H9 (cell line): ENCODE measurements at regions not wholly inside any gene's neighbourhood (a gene's known extent, or its start where the extent isn't known, plus 50 kb on each side); places are given as distances from the start of the nearest gene placed in this dataset.
"Not testable (repeated sequence)": the region's sequence is repeated elsewhere in the genome, so short reads cannot be mapped to it uniquely, and the experiment has no call there.

ENCODE experiments used
- DNase-seq: peaks from one replicate; pipeline ENCODE4 v3.0.0-alpha.2; 2017
- H2AFZ ChIP-seq: one replicate; pipeline ENCODE4 v1.6.1; 2013; ENCODE audit warnings: mild to moderate bottlenecking, low read length, control low read depth, moderate library complexity
- H2AK5ac ChIP-seq: 2 replicates; pipeline ENCODE4 v1.6.1; 2013; ENCODE audit warnings: low read length, control low read depth, mixed read lengths; ENCODE audit not compliant: insufficient read length
- H2BK120ac ChIP-seq: one replicate; pipeline ENCODE4 v1.6.1; 2013; ENCODE audit warnings: low read depth, mild to moderate bottlenecking, low read length, control low read depth, inconsistent platforms; ENCODE audit not compliant: poor library complexity, severe bottlenecking
- H2BK12ac ChIP-seq: 2 replicates; pipeline ENCODE4 v1.6.1; 2013; ENCODE audit warnings: low read length, control low read depth, mixed read lengths, low read depth; ENCODE audit not compliant: insufficient read length
- H2BK15ac ChIP-seq: 2 replicates; pipeline ENCODE4 v1.6.1; 2013; ENCODE audit warnings: low read depth, low read length, control low read depth
- H2BK20ac ChIP-seq: one replicate; pipeline ENCODE4 v1.6.1; 2013; ENCODE audit warnings: low read depth, mild to moderate bottlenecking, low read length, control low read depth, inconsistent platforms; ENCODE audit not compliant: poor library complexity, severe bottlenecking
- H2BK5ac ChIP-seq: 2 replicates; pipeline ENCODE4 v1.6.1; 2013; ENCODE audit warnings: low read length, control low read depth, mixed read lengths; ENCODE audit not compliant: insufficient read length
- H3K14ac ChIP-seq: 2 replicates; pipeline ENCODE4 v1.6.1; 2013; ENCODE audit warnings: low read length, control low read depth; ENCODE audit not compliant: insufficient read depth
- H3K18ac ChIP-seq: 2 replicates; pipeline ENCODE4 v1.6.1; 2013; ENCODE audit warnings: low read depth, mild to moderate bottlenecking, mixed read lengths, low read length, control low read depth; ENCODE audit not compliant: insufficient read length
- H3K23ac ChIP-seq: 2 replicates; pipeline ENCODE4 v1.6.1; 2013; ENCODE audit warnings: low read length, control low read depth, mixed read lengths, low read depth; ENCODE audit not compliant: insufficient read length
- H3K23me2 ChIP-seq: 2 replicates; pipeline ENCODE4 v1.6.1; 2013; ENCODE audit warnings: low read depth, mild to moderate bottlenecking, mixed read lengths, low read length, control low read depth; ENCODE audit not compliant: insufficient read length, poor library complexity, severe bottlenecking
- H3K27ac ChIP-seq: 2 replicates; pipeline ENCODE4 v1.5.1; 2013; ENCODE audit warnings: low read length, control low read depth, mixed read lengths, low read depth; ENCODE audit not compliant: insufficient read length
- H3K27me3 ChIP-seq: 2 replicates; pipeline ENCODE4 v1.6.1; 2013; ENCODE audit warnings: low read length, control low read depth, inconsistent platforms; ENCODE audit not compliant: insufficient read depth
- H3K4ac ChIP-seq: 2 replicates; pipeline ENCODE4 v1.6.1; 2013; ENCODE audit warnings: low read depth, mild to moderate bottlenecking, control low read depth, inconsistent platforms, low read length, moderate library complexity
- H3K4me1 ChIP-seq: 2 replicates; pipeline ENCODE4 v1.6.1; 2013; ENCODE audit warnings: low read length, control low read depth, inconsistent platforms; ENCODE audit not compliant: insufficient read depth
- H3K4me2 ChIP-seq: 2 replicates; pipeline ENCODE4 v1.6.1; 2013; ENCODE audit warnings: low read length, control low read depth, mixed read lengths; ENCODE audit not compliant: insufficient read length, insufficient read depth
- H3K56ac ChIP-seq: 2 replicates; pipeline ENCODE4 v1.6.1; 2013; ENCODE audit warnings: low read depth, mild to moderate bottlenecking, mixed read lengths, low read length, control low read depth; ENCODE audit not compliant: insufficient read length
- H3K79me1 ChIP-seq: 2 replicates; pipeline ENCODE4 v1.6.1; 2013; ENCODE audit warnings: low read depth, mild to moderate bottlenecking, moderate library complexity, low read length, control low read depth, inconsistent platforms; ENCODE audit not compliant: insufficient read depth, poor library complexity, severe bottlenecking
- H3K79me2 ChIP-seq: 2 replicates; pipeline ENCODE4 v1.6.1; 2013; ENCODE audit warnings: low read length, control low read depth, inconsistent platforms; ENCODE audit not compliant: insufficient read depth
- H3K9ac ChIP-seq: 2 replicates; pipeline ENCODE4 v1.6.1; 2013; ENCODE audit warnings: low read length, control low read depth, mixed read lengths; ENCODE audit not compliant: insufficient read length; ENCODE audit errors: extremely low read depth
- H3K9me3 ChIP-seq: one replicate; pipeline ENCODE4 v1.6.1; 2013; ENCODE audit warnings: low read depth, low read length, inconsistent platforms; ENCODE audit not compliant: control insufficient read depth
- H3T11ph ChIP-seq: one replicate; pipeline ENCODE4 v1.6.1; 2013; ENCODE audit warnings: mild to moderate bottlenecking, low read length, control low read depth, inconsistent platforms
- H4K20me1 ChIP-seq: one replicate; pipeline ENCODE4 v1.6.1; 2013; ENCODE audit not compliant: control insufficient read depth, insufficient read length, insufficient read depth
- H4K5ac ChIP-seq: 2 replicates; pipeline ENCODE4 v1.6.1; 2013; ENCODE audit warnings: low read depth, mild to moderate bottlenecking, mixed read lengths, low read length, control low read depth; ENCODE audit not compliant: insufficient read length
- H4K8ac ChIP-seq: replicated peaks from 2 replicates; pipeline ENCODE4 v1.6.1; 2013; ENCODE audit warnings: low read length, control low read depth, mixed read lengths, low read depth; ENCODE audit not compliant: insufficient read length
- H4K91ac ChIP-seq: 2 replicates; pipeline ENCODE4 v1.6.1; 2013; ENCODE audit warnings: low read depth, mild to moderate bottlenecking, moderate library complexity, mixed read lengths, low read length, control low read depth; ENCODE audit not compliant: insufficient read length
- H3K27ac Mint-ChIP-seq, 3 experiments: 2 replicates in 2 of 3; 3 replicates in 1 of 3; pipeline ENCODE4 v1.8.0; 2020 to 2021; ENCODE audit warnings: mixed read lengths in 3 of 3, mild to moderate bottlenecking in 1 of 3, moderate library complexity in 1 of 3
- H3K27me3 Mint-ChIP-seq: 2 replicates; pipeline ENCODE4 v1.8.0; 2021; ENCODE audit warnings: low read depth, mild to moderate bottlenecking, moderate library complexity, mixed read lengths
- H3K36me3 Mint-ChIP-seq, 3 experiments: 2 replicates in 2 of 3; 3 replicates in 1 of 3; pipeline ENCODE4 v1.8.0; 2020 to 2021; ENCODE audit warnings: low read depth in 3 of 3, mixed read lengths in 3 of 3; ENCODE audit not compliant: insufficient read depth in 1 of 3
- H3K4me1 Mint-ChIP-seq, 2 experiments: 2 replicates each; pipeline ENCODE4 v1.8.0; 2020; ENCODE audit warnings: mixed read lengths in 2 of 2
- H3K4me3 Mint-ChIP-seq, 2 experiments: 2 replicates in 1 of 2; 3 replicates in 1 of 2; pipeline ENCODE4 v1.8.0; 2020 to 2021; ENCODE audit warnings: mild to moderate bottlenecking in 2 of 2, mixed read lengths in 2 of 2, moderate library complexity in 1 of 2
- H3K9me3 Mint-ChIP-seq, 2 experiments: 2 replicates in 1 of 2; 3 replicates in 1 of 2; pipeline ENCODE4 v1.8.0; 2020; ENCODE audit warnings: mild to moderate bottlenecking in 2 of 2, mixed read lengths in 2 of 2, moderate library complexity in 1 of 2
- CTCF ChIP-seq: fragments of 200-600 bp; sonication (generic); conservative IDR thresholded peaks from 3 replicates; pipeline ENCODE4 v1.8.0; 2021; ENCODE audit warnings: antibody characterized with exemption, mild to moderate bottlenecking
- WGBS: extraction: QIAGEN DNeasy Blood & Tissue Kit; methylation state at CpG from one replicate; pipeline ENCODE4 v1.1.7; 2013; ENCODE audit warnings: missing lambda C conversion rate, low lambda C conversion rate, mixed read lengths; ENCODE audit not compliant: insufficient read length; ENCODE audit errors: extremely low coverage; 5-methylcytosine and 5-hydroxymethylcytosine counted together

- H3K79me2 ChIP-seq, result no peaks in the 10 kb centered on the region
- no peaks in the 10 kb centered on the region; the same call in 1 of the 2 replicates for H3K27me3 ChIP-seq
- no peaks in the 10 kb centered on the region for H3K4me1 ChIP-seq
- no peak overlapping the region for H2BK5ac ChIP-seq
- no peak overlapping the region for H3K18ac ChIP-seq
- no peak overlapping the region for H3K56ac ChIP-seq
- no peak overlapping the region for H3K23ac ChIP-seq
- H3K4me2 ChIP-seq, result no peak overlapping the region
- H3K9me3 Mint-ChIP-seq, result peaks cover 0 to 2% of the 10 kb centered on the region in 2 experiments; a peak in 2 of 5 replicates
- peaks cover 18% of the 10 kb centered on the region for H3K27me3 Mint-ChIP-seq
- H2AFZ ChIP-seq, result no peak overlapping the region
- H4K91ac ChIP-seq, result no peak overlapping the region
- WGBS, result no CpG with 5 or more reads among the region's 6 CpGs
- H4K8ac ChIP-seq, result no peak overlapping the region
- no peak for TF ChIP-seq CTCF
- H2BK12ac ChIP-seq, result no peak overlapping the region
- peak overlapping the region in 1 of 2 experiments; percentile 15; a peak in 1 of 5 replicates for H3K4me3 Mint-ChIP-seq
- H2AK5ac ChIP-seq, result no peak overlapping the region
- no peak overlapping the region for H3T11ph ChIP-seq
- H3K9me3 ChIP-seq, result no peaks in the 10 kb centered on the region
- H3K4ac ChIP-seq, result no peak overlapping the region
- H4K5ac ChIP-seq, result no peak overlapping the region
- no peak for DNase-seq
- H2BK120ac ChIP-seq, result no peak overlapping the region
- H3K27ac Mint-ChIP-seq, result no peak overlapping the region
- H2BK15ac ChIP-seq, result no peak overlapping the region
- no peaks in the 10 kb centered on the region for H3K79me1 ChIP-seq
- H3K36me3 Mint-ChIP-seq, result no peaks in the 10 kb centered on the region
- H4K20me1 ChIP-seq, result no peaks in the 10 kb centered on the region
- no peak overlapping the region for H3K14ac ChIP-seq
- H3K27ac ChIP-seq, result no peak overlapping the region
- H2BK20ac ChIP-seq, result no peak overlapping the region
- H3K4me1 Mint-ChIP-seq, result peaks cover 29 to 46% of the 10 kb centered on the region in 2 experiments
- peaks cover 7% of the 10 kb centered on the region for H3K23me2 ChIP-seq
- no peak overlapping the region for H3K9ac ChIP-seq
Measured at GRCh38 chr19:14267224-14267741, 61.3 kb upstream of the ADGRL1 start.

DNA sequence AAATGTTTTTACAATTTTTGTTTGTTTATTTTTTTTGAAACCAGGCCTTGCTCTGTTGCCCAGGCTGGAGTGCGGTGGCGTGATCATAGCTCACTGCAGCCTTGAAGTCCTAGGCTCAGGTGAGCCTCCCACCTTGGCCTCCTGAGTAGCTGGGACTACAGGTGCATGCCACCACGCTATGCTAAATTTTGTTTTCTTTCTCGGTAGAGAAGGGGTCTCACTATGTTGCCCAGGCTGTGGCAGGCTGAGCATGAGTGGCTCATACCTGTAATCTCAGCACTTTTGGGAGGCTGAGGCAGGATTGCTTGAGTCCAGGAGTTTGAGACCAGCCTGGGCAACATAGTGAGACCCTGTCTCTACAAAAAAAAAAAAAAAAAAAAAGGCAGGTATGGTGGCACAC lies 60.2 kb upstream of the ADGRL1 start:
- H3K9me3 Mint-ChIP-seq, H4K91ac ChIP-seq, H3K36me3 Mint-ChIP-seq, H4K5ac ChIP-seq, H4K8ac ChIP-seq, H3K23me2 ChIP-seq, H3K27ac ChIP-seq, H3K56ac ChIP-seq, H3K4me2 ChIP-seq, H2AFZ ChIP-seq, H3K79me1 ChIP-seq, H3K9ac ChIP-seq, H2BK120ac ChIP-seq, H2BK5ac ChIP-seq, H3K27me3 ChIP-seq, H3K4ac ChIP-seq, DNase-seq, H3K79me2 ChIP-seq, H3K23ac ChIP-seq, H2AK5ac ChIP-seq, H3T11ph ChIP-seq, H3K4me1 ChIP-seq, H2BK15ac ChIP-seq, H2BK20ac ChIP-seq, H3K18ac ChIP-seq, H2BK12ac ChIP-seq, H4K20me1 ChIP-seq, H3K14ac ChIP-seq, H3K9me3 ChIP-seq: not testable (repeated sequence)
- Mint-ChIP-seq H3K4me1 (peaks cover 21 to 38% of the 10 kb centered on the region in 2 experiments), H3K27ac (0 out of 7 replicates have a peak overlapping the region, but pooled peaks of 1 of the 3 experiments have one; percentile 27), H3K27me3 (peaks cover 16% of the 10 kb centered on the region), H3K4me3 (peak overlapping the region; percentile 60 to 79)
- WGBS, result no CpG with 5 or more reads among the region's 4 CpGs
